Sigmoid colon (tissue), 6 donors: ENCODE measurements at regions not wholly inside any gene's neighbourhood (a gene's known extent, or its start where the extent isn't known, plus 50 kb on each side); places are given as distances from the start of the nearest gene placed in this dataset.

Source experiments
- DNase-seq: peaks from one replicate; pipeline ENCODE4 v3.0.0-alpha.2; 2019
- H3K27ac ChIP-seq, 4 donors: fragments of 200-600 bp; sonication (generic); one replicate each; pipeline ENCODE4 v1.5.1; 2016 to 2019; ENCODE audit warnings: mild to moderate bottlenecking in 1 of 4
- H3K27me3 ChIP-seq, 3 donors: fragments of 200-600 bp; sonication (generic); one replicate each; pipeline ENCODE4 v1.5.1; 2019; ENCODE audit warnings: mild to moderate bottlenecking in 1 of 3
- H3K36me3 ChIP-seq, 4 donors: fragments of 200-600 bp; sonication (generic); one replicate each; pipeline ENCODE4 v1.5.1; 2016 to 2019
- H3K4me1 ChIP-seq, 4 donors: fragments of 200-600 bp; sonication (generic); one replicate each; pipeline ENCODE4 v1.5.1; 2017 to 2019
- H3K4me3 ChIP-seq, 4 donors: fragments of 200-600 bp; sonication (generic); one replicate each; pipeline ENCODE4 v1.5.1; 2017 to 2019; ENCODE audit warnings: mild to moderate bottlenecking in 2 of 4, moderate library complexity in 1 of 4
- H3K9me3 ChIP-seq, 4 donors: fragments of 200-600 bp in 3 of 4; sonication (generic) in 3 of 4; one replicate each; pipeline versions ENCODE4 v1.5.1 to v1.6.1; 2013 to 2019
- EP300 ChIP-seq, 4 donors: sonication (generic); formaldehyde crosslinking; IDR thresholded peaks; one replicate each; pipeline ENCODE4 v1.6.1; 2017; ENCODE audit warnings: antibody characterized with exemption in 4 of 4
- POLR2A ChIP-seq, 2 donors: fragments of 450-650 bp; IDR thresholded peaks; one replicate each; pipeline ENCODE4 v1.6.1; 2016; ENCODE audit warnings: antibody characterized with exemption in 2 of 2, mild to moderate bottlenecking in 2 of 2, moderate library complexity in 2 of 2
- POLR2AphosphoS5 ChIP-seq, 4 donors: sonication (generic); formaldehyde crosslinking; IDR thresholded peaks; one replicate each; pipeline ENCODE4 v1.6.1; 2017; ENCODE audit warnings: antibody characterized with exemption in 4 of 4
- WGBS, 2 donors: extraction: QIAGEN DNeasy Blood & Tissue Kit; methylation state at CpG; one replicate each; pipeline ENCODE4 v1.1.7; 2013; 5-methylcytosine and 5-hydroxymethylcytosine counted together
- intact Hi-C: fragments of 100-400 bp; cut with DNase I; formaldehyde crosslinking; loops from one replicate; pipeline ENCODE4 v1.15.1; 2023
- TF ChIP-seq, protein P1 (sequence below), 4 experiments: fragments of 450-650 bp in 3 of 4; fragments of 200-600 bp in 1 of 4; IDR thresholded peaks; one replicate each; pipeline ENCODE4 v1.5.1; 2016 to 2019; ENCODE audit warnings: antibody characterized with exemption in 4 of 4, mild to moderate bottlenecking in 3 of 4, moderate library complexity in 2 of 4
- donor health status: healthy with polysubstance abuse.
- donor health status: healthy.

DNA sequence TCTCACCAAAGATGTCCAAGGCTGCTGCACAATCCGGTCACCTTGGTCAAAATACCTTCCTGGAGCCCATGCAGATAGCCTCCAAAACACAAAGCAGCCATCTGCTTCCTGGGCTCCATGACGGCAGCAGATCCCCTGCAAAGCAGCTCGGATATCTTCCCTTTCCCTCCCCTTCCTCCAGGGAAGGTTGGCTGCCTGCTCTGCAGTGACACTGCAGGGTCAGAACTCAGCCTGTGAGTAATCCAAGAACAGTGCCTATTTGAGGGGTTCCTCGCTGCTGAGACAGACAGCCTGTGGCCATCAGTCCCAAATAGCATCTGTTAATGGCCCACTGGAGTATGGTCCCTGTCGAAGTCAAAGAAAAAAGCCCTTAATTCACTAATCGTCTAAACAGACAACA, 270.8 kb downstream of the PREX1 start:
- Histone ChIP-seq H3K27ac (no peak overlapping the region), H3K27me3 (no peaks in the 10 kb centered on the region), H3K9me3 (no peaks in the 10 kb centered on the region), H3K4me1 (no peaks in the 10 kb centered on the region), H3K4me3 (no peak overlapping the region), H3K36me3 (no peaks in the 10 kb centered on the region)
- WGBS, 2 donors = 65 to 75% methylated on average over 6 of the region's 6 CpGs
- intact Hi-C loops = no loop called here
- DNase-seq = no peak
- TF ChIP-seq POLR2AphosphoS5 (IDR thresholded peaks at IDR 0.05) (no peak), EP300 (IDR thresholded peaks at IDR 0.05) (no peak)

DNA sequence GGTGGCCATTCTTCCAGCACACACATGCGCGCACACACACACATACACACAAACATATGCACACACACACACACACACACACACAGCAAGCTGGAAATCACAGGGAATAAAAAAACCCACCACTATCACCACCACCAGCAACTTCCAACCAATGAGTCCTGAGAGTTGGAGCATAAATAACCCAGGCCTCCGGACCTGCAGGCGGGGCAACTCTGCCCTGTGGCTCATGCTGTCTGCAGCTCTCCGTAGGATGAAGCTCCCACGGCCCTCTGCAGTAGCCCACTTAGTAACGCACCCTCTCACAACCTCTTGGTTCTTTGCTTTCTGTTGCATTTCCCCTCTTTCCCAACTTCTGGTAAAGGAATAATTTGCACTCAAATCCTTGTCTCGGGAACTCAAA, 275.2 kb downstream of the PREX1 start:
- Histone ChIP-seq H3K36me3 (no peaks in the 10 kb centered on the region), H3K4me1 (no peaks in the 10 kb centered on the region), H3K27ac (no peak overlapping the region), H3K9me3 (no peaks in the 10 kb centered on the region), H3K27me3 (no peaks in the 10 kb centered on the region), H3K4me3 (no peak overlapping the region)
- WGBS, 2 donors = 83 to 86% methylated on average over 8 of the region's 8 CpGs
- TF ChIP-seq, protein P1, sequence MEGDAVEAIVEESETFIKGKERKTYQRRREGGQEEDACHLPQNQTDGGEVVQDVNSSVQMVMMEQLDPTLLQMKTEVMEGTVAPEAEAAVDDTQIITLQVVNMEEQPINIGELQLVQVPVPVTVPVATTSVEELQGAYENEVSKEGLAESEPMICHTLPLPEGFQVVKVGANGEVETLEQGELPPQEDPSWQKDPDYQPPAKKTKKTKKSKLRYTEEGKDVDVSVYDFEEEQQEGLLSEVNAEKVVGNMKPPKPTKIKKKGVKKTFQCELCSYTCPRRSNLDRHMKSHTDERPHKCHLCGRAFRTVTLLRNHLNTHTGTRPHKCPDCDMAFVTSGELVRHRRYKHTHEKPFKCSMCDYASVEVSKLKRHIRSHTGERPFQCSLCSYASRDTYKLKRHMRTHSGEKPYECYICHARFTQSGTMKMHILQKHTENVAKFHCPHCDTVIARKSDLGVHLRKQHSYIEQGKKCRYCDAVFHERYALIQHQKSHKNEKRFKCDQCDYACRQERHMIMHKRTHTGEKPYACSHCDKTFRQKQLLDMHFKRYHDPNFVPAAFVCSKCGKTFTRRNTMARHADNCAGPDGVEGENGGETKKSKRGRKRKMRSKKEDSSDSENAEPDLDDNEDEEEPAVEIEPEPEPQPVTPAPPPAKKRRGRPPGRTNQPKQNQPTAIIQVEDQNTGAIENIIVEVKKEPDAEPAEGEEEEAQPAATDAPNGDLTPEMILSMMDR (IDR thresholded peaks at IDR 0.05) = no peak
- TF ChIP-seq POLR2AphosphoS5 (IDR thresholded peaks at IDR 0.05) (no peak), EP300 (IDR thresholded peaks at IDR 0.05) (no peak), POLR2A (IDR thresholded peaks at IDR 0.05) (no peak)
- no peak for DNase-seq
- intact Hi-C loops = no loop called here

DNA sequence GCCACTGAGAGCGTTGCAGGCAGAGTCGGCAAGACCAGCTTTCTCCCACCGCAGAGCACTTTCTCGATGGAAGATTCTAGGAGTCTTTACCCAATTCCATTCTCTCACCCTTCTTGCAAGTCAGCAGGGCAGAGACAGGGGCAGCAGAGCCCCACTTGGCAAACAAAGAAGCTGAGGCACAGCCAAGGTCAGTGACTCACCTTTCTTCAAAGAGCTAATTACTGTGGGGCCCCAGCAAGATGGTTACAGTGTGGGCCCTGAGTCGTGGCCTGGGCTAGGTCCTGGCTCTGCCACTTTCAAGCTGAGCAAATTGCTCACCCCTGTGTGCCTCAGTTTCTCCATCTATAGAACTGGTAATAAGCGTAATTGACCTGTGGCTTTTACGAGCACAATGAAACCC, 277.0 kb downstream of the PREX1 start:
- WGBS, 2 donors = 71 to 80% methylated on average over 7 of the region's 7 CpGs
- no peak for DNase-seq
- intact Hi-C loops = no loop called here
- Histone ChIP-seq H3K36me3 (no peaks in the 10 kb centered on the region), H3K4me1 (no peaks in the 10 kb centered on the region), H3K27me3 (peaks cover 0 to 3% (median 0%) of the 10 kb centered on the region in 3 donors), H3K27ac (no peak overlapping the region), H3K4me3 (no peak overlapping the region), H3K9me3 (no peaks in the 10 kb centered on the region)
- no peak for TF ChIP-seq POLR2A (IDR thresholded peaks at IDR 0.05)
- TF ChIP-seq, protein P1 (IDR thresholded peaks at IDR 0.05) = no peak
- no peak for TF ChIP-seq EP300 (IDR thresholded peaks at IDR 0.05)
- TF ChIP-seq POLR2AphosphoS5 (IDR thresholded peaks at IDR 0.05) = no peak

DNA sequence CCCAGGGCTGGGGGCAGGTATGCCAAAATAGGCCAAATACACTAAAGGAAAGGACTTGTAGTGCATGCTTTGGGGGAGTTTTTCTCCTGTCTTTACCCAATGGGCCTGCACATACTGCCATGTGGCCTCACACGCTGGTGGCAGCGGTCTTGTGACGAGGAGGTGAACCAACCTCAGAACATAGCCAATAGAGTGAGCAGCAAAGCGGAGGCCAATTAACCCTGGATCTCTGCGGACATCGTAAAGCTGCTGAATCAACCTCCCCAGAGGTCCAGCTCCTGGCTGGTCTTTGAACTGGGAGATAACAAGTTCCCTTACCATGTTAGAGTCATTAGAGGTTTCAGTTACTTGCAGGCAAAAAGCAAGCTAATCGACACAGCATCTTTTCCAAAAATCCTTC, 280.1 kb downstream of the PREX1 start:
- H3K4me3 ChIP-seq = no peak overlapping the region
- H3K27me3 ChIP-seq = peaks cover 0 to 27% (median 0%) of the 10 kb centered on the region in 3 donors
- H3K4me1 ChIP-seq = no peaks in the 10 kb centered on the region
- H3K9me3 ChIP-seq = no peaks in the 10 kb centered on the region
- intact Hi-C loops = no loop called here
- no peak for DNase-seq
- no peak overlapping the region for H3K27ac ChIP-seq
- WGBS, 2 donors = 90 to 92% methylated on average over 7 of the region's 7 CpGs
- TF ChIP-seq POLR2AphosphoS5 (IDR thresholded peaks at IDR 0.05) = no peak
- no peak for TF ChIP-seq EP300 (IDR thresholded peaks at IDR 0.05)
- no peak for TF ChIP-seq POLR2A (IDR thresholded peaks at IDR 0.05)
- TF ChIP-seq, protein P1 (IDR thresholded peaks at IDR 0.05) = no peak
- H3K36me3 ChIP-seq = no peaks in the 10 kb centered on the region

DNA sequence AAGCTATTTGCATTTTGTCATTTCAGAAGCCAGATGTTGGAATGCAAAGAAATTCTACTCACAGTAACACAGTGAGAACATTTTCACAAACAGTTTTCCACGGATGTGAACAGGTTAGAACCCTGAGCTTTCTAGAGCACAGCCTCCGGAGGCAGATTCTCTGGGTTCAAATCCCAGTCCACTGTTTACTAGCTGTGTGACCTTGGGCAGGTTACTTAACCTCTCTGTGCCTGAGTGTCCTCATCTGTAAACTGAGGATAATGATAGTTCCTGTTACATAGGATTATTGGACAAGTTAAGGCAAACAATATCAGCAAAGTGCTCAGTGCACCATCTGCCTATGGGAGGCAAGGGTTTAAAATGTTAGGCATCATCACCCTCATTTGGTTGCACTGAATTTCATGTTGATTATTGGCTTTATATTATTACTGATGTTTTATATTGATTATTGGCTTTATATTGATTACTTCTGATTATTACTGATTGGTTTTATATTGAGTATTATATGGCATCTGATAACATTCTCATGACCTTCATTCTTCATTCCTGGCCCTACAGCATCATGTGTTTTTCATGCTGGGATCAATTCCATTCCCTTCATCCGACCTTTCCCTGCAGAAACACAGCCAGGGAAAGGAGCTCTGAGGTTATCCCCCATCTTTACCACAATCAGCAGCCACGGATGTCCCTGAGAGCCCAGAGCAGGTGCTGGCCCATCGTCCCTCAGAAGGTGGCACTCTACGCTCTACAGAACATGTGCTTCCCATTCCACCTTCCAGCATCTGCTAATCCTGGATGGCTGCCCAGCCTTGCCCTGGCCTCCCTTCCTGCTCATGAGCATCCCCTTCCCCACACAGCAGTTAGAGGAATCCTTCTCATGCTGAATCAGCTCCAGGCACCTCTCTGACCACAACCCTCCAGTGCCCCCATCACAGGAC, 283.1 kb downstream of the PREX1 start:
- no peak for TF ChIP-seq EP300 (IDR thresholded peaks at IDR 0.05)
- DNase-seq = no peak
- intact Hi-C loops = no loop called here
- no peak overlapping the region for H3K27ac ChIP-seq
- WGBS, 2 donors = 18 to 42% methylated on average over 6 of the region's 6 CpGs
- no peaks in the 10 kb centered on the region for H3K9me3 ChIP-seq
- peaks cover 0 to 27% (median 0%) of the 10 kb centered on the region in 3 donors for H3K27me3 ChIP-seq
- H3K4me1 ChIP-seq = no peaks in the 10 kb centered on the region
- no peaks in the 10 kb centered on the region for H3K36me3 ChIP-seq
- no peak overlapping the region for H3K4me3 ChIP-seq
